GM12892 (cell line): ENCODE measurements at regions not wholly inside any gene's neighbourhood (a gene's known extent, or its start where the extent isn't known, plus 50 kb on each side); places are given as distances from the start of the nearest gene placed in this dataset.

Experiments
- POLR2AphosphoS5 ChIP-seq: IDR thresholded peaks from 2 replicates; pipeline ENCODE4 v1.6.1; 2011; ENCODE audit warnings: low read depth, low read length, control low read depth
- TAF1 ChIP-seq: IDR thresholded peaks from 2 replicates; pipeline ENCODE4 v1.6.1; 2011; ENCODE audit warnings: low read depth, mild to moderate bottlenecking, control low read depth, low read length, borderline replicate concordance

- TF ChIP-seq POLR2AphosphoS5 (no peak), TAF1 (no peak)
Measured at GRCh38 chr2:59590798-59591197, 962.7 kb downstream of the BCL11A start.
